ENCODE measurements at regions not wholly inside any gene's neighbourhood (a gene's known extent, or its start where the extent isn't known, plus 50 kb on each side); places are given as distances from the start of the nearest gene placed in this dataset.

DNA sequence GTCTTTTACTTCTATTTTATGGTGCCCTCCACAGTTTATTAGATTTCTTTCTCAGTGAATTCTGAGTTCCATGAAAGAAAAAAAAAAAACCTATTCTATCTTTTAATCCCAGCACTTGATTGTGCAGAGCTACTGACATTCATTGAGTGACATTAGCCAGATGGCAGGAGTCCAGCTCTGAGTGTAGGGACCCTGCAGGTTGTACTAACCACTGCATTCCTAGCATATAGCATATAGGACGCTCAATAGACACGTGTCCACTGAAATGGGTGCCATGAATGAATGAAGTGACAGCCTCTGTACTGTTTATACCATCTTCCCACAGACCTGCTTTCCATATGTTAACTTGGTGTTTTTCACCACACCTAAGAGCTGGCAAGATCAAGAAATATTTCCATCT lies 206.3 kb downstream of the RAP2A start (continued):
- TF ChIP-seq, protein P1, sequence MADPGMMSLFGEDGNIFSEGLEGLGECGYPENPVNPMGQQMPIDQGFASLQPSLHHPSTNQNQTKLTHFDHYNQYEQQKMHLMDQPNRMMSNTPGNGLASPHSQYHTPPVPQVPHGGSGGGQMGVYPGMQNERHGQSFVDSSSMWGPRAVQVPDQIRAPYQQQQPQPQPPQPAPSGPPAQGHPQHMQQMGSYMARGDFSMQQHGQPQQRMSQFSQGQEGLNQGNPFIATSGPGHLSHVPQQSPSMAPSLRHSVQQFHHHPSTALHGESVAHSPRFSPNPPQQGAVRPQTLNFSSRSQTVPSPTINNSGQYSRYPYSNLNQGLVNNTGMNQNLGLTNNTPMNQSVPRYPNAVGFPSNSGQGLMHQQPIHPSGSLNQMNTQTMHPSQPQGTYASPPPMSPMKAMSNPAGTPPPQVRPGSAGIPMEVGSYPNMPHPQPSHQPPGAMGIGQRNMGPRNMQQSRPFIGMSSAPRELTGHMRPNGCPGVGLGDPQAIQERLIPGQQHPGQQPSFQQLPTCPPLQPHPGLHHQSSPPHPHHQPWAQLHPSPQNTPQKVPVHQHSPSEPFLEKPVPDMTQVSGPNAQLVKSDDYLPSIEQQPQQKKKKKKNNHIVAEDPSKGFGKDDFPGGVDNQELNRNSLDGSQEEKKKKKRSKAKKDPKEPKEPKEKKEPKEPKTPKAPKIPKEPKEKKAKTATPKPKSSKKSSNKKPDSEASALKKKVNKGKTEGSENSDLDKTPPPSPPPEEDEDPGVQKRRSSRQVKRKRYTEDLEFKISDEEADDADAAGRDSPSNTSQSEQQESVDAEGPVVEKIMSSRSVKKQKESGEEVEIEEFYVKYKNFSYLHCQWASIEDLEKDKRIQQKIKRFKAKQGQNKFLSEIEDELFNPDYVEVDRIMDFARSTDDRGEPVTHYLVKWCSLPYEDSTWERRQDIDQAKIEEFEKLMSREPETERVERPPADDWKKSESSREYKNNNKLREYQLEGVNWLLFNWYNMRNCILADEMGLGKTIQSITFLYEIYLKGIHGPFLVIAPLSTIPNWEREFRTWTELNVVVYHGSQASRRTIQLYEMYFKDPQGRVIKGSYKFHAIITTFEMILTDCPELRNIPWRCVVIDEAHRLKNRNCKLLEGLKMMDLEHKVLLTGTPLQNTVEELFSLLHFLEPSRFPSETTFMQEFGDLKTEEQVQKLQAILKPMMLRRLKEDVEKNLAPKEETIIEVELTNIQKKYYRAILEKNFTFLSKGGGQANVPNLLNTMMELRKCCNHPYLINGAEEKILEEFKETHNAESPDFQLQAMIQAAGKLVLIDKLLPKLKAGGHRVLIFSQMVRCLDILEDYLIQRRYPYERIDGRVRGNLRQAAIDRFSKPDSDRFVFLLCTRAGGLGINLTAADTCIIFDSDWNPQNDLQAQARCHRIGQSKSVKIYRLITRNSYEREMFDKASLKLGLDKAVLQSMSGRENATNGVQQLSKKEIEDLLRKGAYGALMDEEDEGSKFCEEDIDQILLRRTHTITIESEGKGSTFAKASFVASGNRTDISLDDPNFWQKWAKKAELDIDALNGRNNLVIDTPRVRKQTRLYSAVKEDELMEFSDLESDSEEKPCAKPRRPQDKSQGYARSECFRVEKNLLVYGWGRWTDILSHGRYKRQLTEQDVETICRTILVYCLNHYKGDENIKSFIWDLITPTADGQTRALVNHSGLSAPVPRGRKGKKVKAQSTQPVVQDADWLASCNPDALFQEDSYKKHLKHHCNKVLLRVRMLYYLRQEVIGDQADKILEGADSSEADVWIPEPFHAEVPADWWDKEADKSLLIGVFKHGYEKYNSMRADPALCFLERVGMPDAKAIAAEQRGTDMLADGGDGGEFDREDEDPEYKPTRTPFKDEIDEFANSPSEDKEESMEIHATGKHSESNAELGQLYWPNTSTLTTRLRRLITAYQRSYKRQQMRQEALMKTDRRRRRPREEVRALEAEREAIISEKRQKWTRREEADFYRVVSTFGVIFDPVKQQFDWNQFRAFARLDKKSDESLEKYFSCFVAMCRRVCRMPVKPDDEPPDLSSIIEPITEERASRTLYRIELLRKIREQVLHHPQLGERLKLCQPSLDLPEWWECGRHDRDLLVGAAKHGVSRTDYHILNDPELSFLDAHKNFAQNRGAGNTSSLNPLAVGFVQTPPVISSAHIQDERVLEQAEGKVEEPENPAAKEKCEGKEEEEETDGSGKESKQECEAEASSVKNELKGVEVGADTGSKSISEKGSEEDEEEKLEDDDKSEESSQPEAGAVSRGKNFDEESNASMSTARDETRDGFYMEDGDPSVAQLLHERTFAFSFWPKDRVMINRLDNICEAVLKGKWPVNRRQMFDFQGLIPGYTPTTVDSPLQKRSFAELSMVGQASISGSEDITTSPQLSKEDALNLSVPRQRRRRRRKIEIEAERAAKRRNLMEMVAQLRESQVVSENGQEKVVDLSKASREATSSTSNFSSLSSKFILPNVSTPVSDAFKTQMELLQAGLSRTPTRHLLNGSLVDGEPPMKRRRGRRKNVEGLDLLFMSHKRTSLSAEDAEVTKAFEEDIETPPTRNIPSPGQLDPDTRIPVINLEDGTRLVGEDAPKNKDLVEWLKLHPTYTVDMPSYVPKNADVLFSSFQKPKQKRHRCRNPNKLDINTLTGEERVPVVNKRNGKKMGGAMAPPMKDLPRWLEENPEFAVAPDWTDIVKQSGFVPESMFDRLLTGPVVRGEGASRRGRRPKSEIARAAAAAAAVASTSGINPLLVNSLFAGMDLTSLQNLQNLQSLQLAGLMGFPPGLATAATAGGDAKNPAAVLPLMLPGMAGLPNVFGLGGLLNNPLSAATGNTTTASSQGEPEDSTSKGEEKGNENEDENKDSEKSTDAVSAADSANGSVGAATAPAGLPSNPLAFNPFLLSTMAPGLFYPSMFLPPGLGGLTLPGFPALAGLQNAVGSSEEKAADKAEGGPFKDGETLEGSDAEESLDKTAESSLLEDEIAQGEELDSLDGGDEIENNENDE (IDR thresholded peaks at IDR 0.05; ENCODE audit: insufficient replicate concordance, low read length): no peak
